ENCODE measurements at regions not wholly inside any gene's neighbourhood (a gene's known extent, or its start where the extent isn't known, plus 50 kb on each side); places are given as distances from the start of the nearest gene placed in this dataset.

DNA sequence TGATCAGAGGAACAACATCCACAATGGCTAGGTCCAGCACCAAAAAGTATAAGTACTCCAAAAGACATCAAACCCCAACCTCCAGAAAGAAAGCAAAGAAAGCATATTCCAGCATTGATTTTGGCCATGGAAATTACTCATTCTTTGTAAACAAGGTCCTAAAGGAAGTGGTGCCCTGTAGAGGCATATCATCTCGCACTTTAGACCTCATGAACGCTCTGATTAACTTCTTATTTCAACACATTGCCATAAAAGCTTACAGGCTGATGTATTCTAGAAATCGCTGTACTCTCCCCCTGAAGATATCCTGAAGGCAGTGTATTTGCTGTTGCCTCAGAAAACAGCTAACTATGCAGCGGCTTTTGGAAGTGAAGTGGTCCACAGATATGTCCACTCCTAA is 82.7 kb upstream of the TNPO1 start:
- no peak for DNase-seq (ENCODE audit: low spot score)
- H3K4me1 ChIP-seq (ENCODE audit: insufficient read depth, low read length, poor library complexity, severe bottlenecking): no peaks in the 10 kb centered on the region
- no peaks in the 10 kb centered on the region for H3K27me3 ChIP-seq (replicated peaks; ENCODE audit: insufficient read depth, low read depth, low read length, poor library complexity)
- H3K36me3 ChIP-seq (ENCODE audit: insufficient read depth, low read length, poor library complexity, severe bottlenecking): no peaks in the 10 kb centered on the region
- no peak for TF ChIP-seq EZH2 (IDR thresholded peaks at IDR 0.05; ENCODE audit: borderline replicate concordance, low read depth, low read length, poor library complexity, severe bottlenecking)
- TF ChIP-seq, protein P1, sequence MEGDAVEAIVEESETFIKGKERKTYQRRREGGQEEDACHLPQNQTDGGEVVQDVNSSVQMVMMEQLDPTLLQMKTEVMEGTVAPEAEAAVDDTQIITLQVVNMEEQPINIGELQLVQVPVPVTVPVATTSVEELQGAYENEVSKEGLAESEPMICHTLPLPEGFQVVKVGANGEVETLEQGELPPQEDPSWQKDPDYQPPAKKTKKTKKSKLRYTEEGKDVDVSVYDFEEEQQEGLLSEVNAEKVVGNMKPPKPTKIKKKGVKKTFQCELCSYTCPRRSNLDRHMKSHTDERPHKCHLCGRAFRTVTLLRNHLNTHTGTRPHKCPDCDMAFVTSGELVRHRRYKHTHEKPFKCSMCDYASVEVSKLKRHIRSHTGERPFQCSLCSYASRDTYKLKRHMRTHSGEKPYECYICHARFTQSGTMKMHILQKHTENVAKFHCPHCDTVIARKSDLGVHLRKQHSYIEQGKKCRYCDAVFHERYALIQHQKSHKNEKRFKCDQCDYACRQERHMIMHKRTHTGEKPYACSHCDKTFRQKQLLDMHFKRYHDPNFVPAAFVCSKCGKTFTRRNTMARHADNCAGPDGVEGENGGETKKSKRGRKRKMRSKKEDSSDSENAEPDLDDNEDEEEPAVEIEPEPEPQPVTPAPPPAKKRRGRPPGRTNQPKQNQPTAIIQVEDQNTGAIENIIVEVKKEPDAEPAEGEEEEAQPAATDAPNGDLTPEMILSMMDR (conservative IDR thresholded peaks at IDR 0.05; ENCODE audit: low read depth, low read length): no peak
- H3K27ac ChIP-seq (ENCODE audit: low read depth, low read length, poor library complexity, severe bottlenecking): no peak overlapping the region
- H3K9me3 ChIP-seq (ENCODE audit: low read depth, low read length, poor library complexity, severe bottlenecking): no peaks in the 10 kb centered on the region
- no TSS peak for BruUV-seq (replicated peaks)
- H3K4me3 ChIP-seq (ENCODE audit: low read depth, low read length, poor library complexity, severe bottlenecking): no peak overlapping the region
- CTCF ChIA-PET: no interaction called here
- intact Hi-C loops (cut with micrococcal nuclease; ENCODE audit: unreplicated experiment): no loop called here
- POLR2A ChIA-PET (ENCODE audit: low non-redundant PET): no interaction called here

DNA sequence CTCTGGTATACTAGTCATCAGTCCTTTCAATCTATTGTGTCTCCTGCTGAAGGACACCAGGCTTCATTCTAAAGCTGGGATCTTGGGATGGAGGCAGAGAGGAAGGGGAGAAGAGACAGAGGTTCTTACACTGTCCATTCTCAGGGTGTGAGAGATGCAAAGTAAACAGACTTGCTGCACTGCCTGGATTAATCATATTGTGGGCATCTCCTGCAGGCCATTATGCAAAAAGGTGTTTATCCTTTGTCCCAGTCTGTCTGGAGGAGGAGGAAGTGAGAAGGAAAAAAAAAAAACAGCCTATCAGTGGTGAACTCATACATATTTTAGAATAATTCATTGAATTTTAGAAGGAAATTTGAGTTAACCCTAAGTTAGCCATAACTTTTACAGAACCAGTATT is 92.9 kb upstream of the TNPO1 start:
- Histone ChIP-seq H3K27me3 (replicated peaks; ENCODE audit: insufficient read depth, low read depth, low read length, poor library complexity) (no peaks in the 10 kb centered on the region), H3K4me1 (ENCODE audit: insufficient read depth, low read length, poor library complexity, severe bottlenecking) (no peaks in the 10 kb centered on the region), H3K4me3 (ENCODE audit: low read depth, low read length, poor library complexity, severe bottlenecking) (no peak overlapping the region), H3K36me3 (ENCODE audit: insufficient read depth, low read length, poor library complexity, severe bottlenecking) (no peaks in the 10 kb centered on the region), H3K9me3 (ENCODE audit: low read depth, low read length, poor library complexity, severe bottlenecking) (no peaks in the 10 kb centered on the region), H3K27ac (ENCODE audit: low read depth, low read length, poor library complexity, severe bottlenecking) (no peak overlapping the region)
- ChIA-PET CTCF (no interaction called here), POLR2A (ENCODE audit: low non-redundant PET) (interaction anchor here (0.6 kb wide), 1 partner anchor 59 kb away, joined by 3 read pairs; no protein-coding TSS in a partner anchor)
- BruUV-seq (replicated peaks): no TSS peak
- DNase-seq (ENCODE audit: low spot score): no peak
- no peak for TF ChIP-seq EZH2 (IDR thresholded peaks at IDR 0.05; ENCODE audit: borderline replicate concordance, low read depth, low read length, poor library complexity, severe bottlenecking)
- TF ChIP-seq, protein P1 (conservative IDR thresholded peaks at IDR 0.05; ENCODE audit: low read depth, low read length): no peak
- intact Hi-C loops (cut with micrococcal nuclease; ENCODE audit: unreplicated experiment): no loop called here

DNA sequence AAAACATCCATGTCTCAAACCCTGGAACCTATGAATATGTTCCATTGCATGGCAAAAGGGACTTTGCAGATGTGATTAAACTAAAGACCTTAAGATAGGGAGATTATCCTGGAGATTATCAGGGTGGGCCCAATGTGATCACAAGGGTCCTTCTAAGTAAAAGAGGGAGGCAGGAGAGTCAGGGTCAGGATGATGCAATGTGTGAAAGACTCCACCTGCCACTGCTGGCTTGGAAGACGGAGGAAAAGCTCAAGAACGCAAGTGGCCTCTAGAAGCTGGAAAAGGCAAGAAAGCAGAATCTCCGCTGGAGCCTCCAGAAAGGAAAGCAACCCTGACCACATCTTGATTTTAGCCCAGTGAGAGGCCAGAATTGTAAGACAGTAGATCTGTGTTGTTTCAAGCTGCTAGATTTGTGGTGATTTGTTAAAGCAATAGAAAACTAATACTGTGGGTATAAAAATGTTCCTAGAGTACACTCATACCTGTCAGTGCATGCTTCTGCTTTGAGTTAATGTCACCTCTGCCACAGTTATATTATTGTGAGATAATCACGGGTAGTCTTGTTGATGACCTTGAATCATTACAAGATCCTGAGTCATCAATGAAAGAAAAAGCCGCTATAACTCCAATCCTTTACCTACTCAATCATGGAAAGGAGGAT is 93.5 kb upstream of the TNPO1 start:
- no peak for DNase-seq (ENCODE audit: low spot score)
- POLR2A ChIA-PET (ENCODE audit: low non-redundant PET): no interaction called here
- CTCF ChIA-PET: no interaction called here
- H3K27ac ChIP-seq (ENCODE audit: low read depth, low read length, poor library complexity, severe bottlenecking): no peak overlapping the region
- no peak overlapping the region for H3K4me3 ChIP-seq (ENCODE audit: low read depth, low read length, poor library complexity, severe bottlenecking)
- no peaks in the 10 kb centered on the region for H3K36me3 ChIP-seq (ENCODE audit: insufficient read depth, low read length, poor library complexity, severe bottlenecking)
- intact Hi-C loops (cut with micrococcal nuclease; ENCODE audit: unreplicated experiment): no loop called here
- TF ChIP-seq, protein P1 (conservative IDR thresholded peaks at IDR 0.05; ENCODE audit: low read depth, low read length): no peak
- H3K27me3 ChIP-seq (replicated peaks; ENCODE audit: insufficient read depth, low read depth, low read length, poor library complexity): no peaks in the 10 kb centered on the region
- BruUV-seq (replicated peaks): no TSS peak
- no peaks in the 10 kb centered on the region for H3K9me3 ChIP-seq (ENCODE audit: low read depth, low read length, poor library complexity, severe bottlenecking)
- no peaks in the 10 kb centered on the region for H3K4me1 ChIP-seq (ENCODE audit: insufficient read depth, low read length, poor library complexity, severe bottlenecking)
